HCT116 (cell line): ENCODE measurements at regions not wholly inside any gene's neighbourhood (a gene's known extent, or its start where the extent isn't known, plus 50 kb on each side); places are given as distances from the start of the nearest gene placed in this dataset.

Experiments
- ATAC-seq: fragments of 200-7000 bp; cut with Tn5 transposase; 2 replicates; pipeline ENCODE4 v1.9.1; 2020; ENCODE audit warnings: mild to moderate bottlenecking, moderate library complexity
- BruUV-seq: library from RNA; stranded (reverse); fragments of 400-500 nt; replicated peaks from 2 replicates; lab custom pipeline; 2021; lab: Mats Ljungman, UMichigan
- CTCF ChIA-PET: fragments of 300-600 bp; sonication (Branson Sonifier 250); formaldehyde crosslinking; loops from one replicate; lab custom pipeline; 2021; ENCODE audit warnings: antibody characterized with exemption; lab: Charles Lee
- POLR2A ChIA-PET: fragments of 300-600, 350-600 bp; sonication (Branson Sonifier 250); formaldehyde crosslinking; loops from one replicate; lab custom pipeline; 2021; ENCODE audit warnings: antibody characterized with exemption; lab: Charles Lee
- RAD21 ChIA-PET, 2 experiments: fragments of 300-600 bp; sonication (Branson Sonifier 250); formaldehyde crosslinking; loops; one replicate each; lab custom pipeline; 2023; ENCODE audit warnings: low total read pairs in 2 of 2; ENCODE audit not compliant: uncharacterized antibody in 2 of 2, unreplicated experiment in 2 of 2, low non-redundant PET in 1 of 2; lab: Charles Lee
- DNase-seq: peaks from one replicate; pipeline ENCODE4 v3.0.0-alpha.2; 2010; ENCODE audit warnings: low read depth, low spot score
- H2AFZ ChIP-seq: fragments of 200-600 bp; shearing (Covaris generic), sonication (generic); 2 replicates; pipeline ENCODE4 v1.6.1; 2017; ENCODE audit warnings: low read depth, mixed run types, mixed read lengths, antibody characterized with exemption, low read length; ENCODE audit not compliant: poor library complexity, severe bottlenecking
- H3K27ac ChIP-seq: 2 replicates; pipeline ENCODE4 v1.5.1; 2012; ENCODE audit warnings: low read depth, low read length
- H3K27me3 ChIP-seq: fragments of 200-600 bp; sonication (generic); 2 replicates; pipeline ENCODE4 v1.6.1; 2016; ENCODE audit warnings: mixed run types, low read length, mixed read lengths; ENCODE audit not compliant: insufficient read depth
- H3K36me3 ChIP-seq, 2 experiments: fragments of 200-500 bp in 1 of 2; fragments of 200-600 bp in 1 of 2; sonication (Bioruptor generic) in 1 of 2; sonication (generic) in 1 of 2; 2 replicates each; pipeline versions ENCODE4 v1.5.1 to v1.6.1; 2014 to 2016; ENCODE audit warnings: low read length in 2 of 2, inconsistent platforms in 1 of 2, mixed read lengths in 1 of 2, mixed run types in 1 of 2; ENCODE audit not compliant: insufficient read depth in 2 of 2, control insufficient read depth in 1 of 2
- H3K4me1 ChIP-seq, 2 experiments: fragments of 200-600 bp in 1 of 2; sonication (generic) in 1 of 2; 2 replicates each; pipeline versions ENCODE4 v1.5.1 to v1.6.1; 2012 to 2017; ENCODE audit warnings: low read length in 2 of 2, inconsistent platforms in 1 of 2, mild to moderate bottlenecking in 1 of 2, mixed read lengths in 1 of 2, mixed run types in 1 of 2, moderate library complexity in 1 of 2; ENCODE audit not compliant: insufficient read depth in 2 of 2, control insufficient read depth in 1 of 2
- H3K4me2 ChIP-seq: fragments of 200-600 bp; sonication (generic); 2 replicates; pipeline ENCODE4 v1.6.1; 2017; ENCODE audit warnings: mixed run types, low read length, mixed read lengths
- H3K4me3 ChIP-seq, 2 experiments: fragments of 200-600 bp in 1 of 2; sonication (generic) in 1 of 2; replicated peaks in 1 of 2; 2 replicates each; pipeline ENCODE4 v1.5.1; 2011 to 2016; ENCODE audit warnings: low read length in 2 of 2, control low read depth in 1 of 2, low read depth in 1 of 2, mild to moderate bottlenecking in 1 of 2, mixed read lengths in 1 of 2, mixed run types in 1 of 2
- H3K79me2 ChIP-seq: fragments of 200-600 bp; sonication (generic); 2 replicates; pipeline ENCODE4 v1.6.1; 2017; ENCODE audit warnings: mild to moderate bottlenecking, mixed run types, low read length, moderate library complexity, mixed read lengths; ENCODE audit not compliant: insufficient read depth
- H3K9ac ChIP-seq: fragments of 200-600 bp; sonication (generic); 2 replicates; pipeline ENCODE4 v1.6.1; 2016; ENCODE audit warnings: low read length, mixed read lengths
- H3K9me2 ChIP-seq: fragments of 200-600 bp; sonication (generic), shearing (Covaris generic); 2 replicates; pipeline ENCODE4 v1.6.1; 2017; ENCODE audit warnings: mixed run types, mild to moderate bottlenecking, moderate library complexity; ENCODE audit not compliant: insufficient read depth
- H3K9me3 ChIP-seq, 2 experiments: fragments of 200-500 bp in 1 of 2; fragments of 200-600 bp in 1 of 2; sonication (Bioruptor generic) in 1 of 2; sonication (generic) in 1 of 2; 2 replicates each; pipeline ENCODE4 v1.6.1; 2014 to 2017; ENCODE audit warnings: low read length in 2 of 2, mixed read lengths in 2 of 2, inconsistent platforms in 1 of 2, low read depth in 1 of 2, mild to moderate bottlenecking in 1 of 2, mixed run types in 1 of 2, moderate library complexity in 1 of 2; ENCODE audit not compliant: control insufficient read depth in 1 of 2, insufficient read depth in 1 of 2
- H4K20me1 ChIP-seq: fragments of 200-600 bp; sonication (generic), shearing (Covaris generic); 2 replicates; pipeline ENCODE4 v1.6.1; 2017; ENCODE audit warnings: mixed run types, mild to moderate bottlenecking, moderate library complexity; ENCODE audit not compliant: insufficient read depth
- ATF3 ChIP-seq: IDR thresholded peaks from 2 replicates; pipeline ENCODE4 v1.6.1; 2012
- CBX3 ChIP-seq: IDR thresholded peaks from 2 replicates; pipeline ENCODE4 v1.6.1; 2012; ENCODE audit warnings: low read depth
- EGR1 ChIP-seq: IDR thresholded peaks from 2 replicates; pipeline ENCODE4 v1.6.1; 2012; ENCODE audit warnings: low read depth
- ELF1 ChIP-seq: IDR thresholded peaks from 2 replicates; pipeline ENCODE4 v1.6.1; 2012; ENCODE audit warnings: low read depth, borderline replicate concordance
- EZH2phosphoT487 ChIP-seq: fragments of 200-600 bp; IDR thresholded peaks from 2 replicates; pipeline ENCODE4 v1.6.1; 2018; ENCODE audit warnings: antibody characterized with exemption, borderline replicate concordance
- FOSL1 ChIP-seq: IDR thresholded peaks from 2 replicates; pipeline ENCODE4 v1.6.1; 2012; ENCODE audit warnings: low read depth
- JUND ChIP-seq: IDR thresholded peaks from 2 replicates; pipeline ENCODE4 v1.6.1; 2012
- POLR2A ChIP-seq: IDR thresholded peaks from 2 replicates; pipeline ENCODE4 v1.7.0; 2011; ENCODE audit warnings: borderline replicate concordance; ENCODE audit not compliant: insufficient read depth, insufficient read length; ENCODE audit errors: extremely low read depth
- POLR2AphosphoS5 ChIP-seq: IDR thresholded peaks from 2 replicates; pipeline ENCODE4 v1.6.1; 2011; ENCODE audit warnings: mild to moderate bottlenecking, low read depth, low read length, moderate library complexity
- SIN3A ChIP-seq: IDR thresholded peaks from 2 replicates; pipeline ENCODE4 v1.6.1; 2012; ENCODE audit warnings: low read depth
- SP1 ChIP-seq: IDR thresholded peaks from 2 replicates; pipeline ENCODE4 v1.6.1; 2012; ENCODE audit warnings: low read depth
- TCF7L2 ChIP-seq: IDR thresholded peaks from 2 replicates; pipeline ENCODE4 v1.7.0; 2011; ENCODE audit warnings: borderline replicate concordance, inconsistent platforms; ENCODE audit not compliant: insufficient read depth, insufficient read length; ENCODE audit errors: extremely low read depth
- YY1 ChIP-seq: IDR thresholded peaks from 2 replicates; pipeline ENCODE4 v1.6.1; 2011; ENCODE audit warnings: low read length, low read depth, moderate library complexity, mild to moderate bottlenecking; ENCODE audit not compliant: insufficient replicate concordance; ENCODE audit errors: extremely low read depth
- ZFX ChIP-seq: fragments of 450-650 bp; IDR thresholded peaks from 2 replicates; pipeline ENCODE4 v1.6.1; 2017
- ZNF274 ChIP-seq: fragments of 200-500 bp; sonication (Bioruptor generic); IDR thresholded peaks from 2 replicates; pipeline ENCODE4 v1.6.1; 2014; ENCODE audit warnings: mild to moderate bottlenecking, low read depth, low read length, inconsistent platforms
- intact Hi-C: fragments of 100-400 bp; cut with micrococcal nuclease; formaldehyde crosslinking; loops from 2 replicates; pipeline ENCODE4 v1.10.0; 2022
- TF ChIP-seq, protein P1 (sequence below): IDR thresholded peaks from 2 replicates; pipeline ENCODE4 v1.6.1; 2012
- TF ChIP-seq, protein P2 (sequence below): IDR thresholded peaks from 2 replicates; pipeline ENCODE4 v1.6.1; 2012; ENCODE audit warnings: low read depth

DNA sequence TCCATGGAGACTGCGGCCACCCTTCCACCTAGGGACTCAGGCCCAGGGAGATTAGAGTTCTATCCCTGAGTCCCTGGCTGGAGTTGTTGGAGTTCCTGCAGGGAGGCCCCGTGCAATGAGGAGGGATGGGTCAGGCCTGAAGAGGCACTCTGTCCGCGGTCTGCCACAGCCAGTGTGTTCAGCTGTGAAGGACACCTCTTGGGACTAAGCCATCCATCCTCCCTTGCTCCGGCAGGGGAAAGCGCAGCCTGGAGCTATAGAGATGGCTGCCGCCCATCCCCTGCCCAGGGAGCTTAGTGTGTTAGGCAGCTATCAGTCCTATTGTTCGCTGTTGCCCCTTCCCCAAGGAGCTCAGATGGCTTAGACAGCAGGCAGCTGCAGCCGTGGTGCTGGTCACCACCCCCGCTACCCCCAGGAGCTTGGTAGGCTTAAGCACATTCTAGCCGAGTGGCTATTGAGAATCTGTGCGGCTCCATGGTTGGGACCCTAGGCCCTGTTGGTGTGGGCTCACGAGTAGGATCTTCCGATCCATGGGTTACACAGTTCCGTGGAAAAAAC, 141.3 kb downstream of the CYB561 start:
- ATAC-seq (no peak), DNase-seq (no peak)
- BruUV-seq, result no TSS peak
- H3K36me3 ChIP-seq, result no peaks in the 10 kb centered on the region
- H3K4me1 ChIP-seq, result no peaks in the 10 kb centered on the region
- no peaks in the 10 kb centered on the region for H3K9me2 ChIP-seq
- H3K4me3 ChIP-seq, result no peak overlapping the region
- H4K20me1 ChIP-seq, result no peaks in the 10 kb centered on the region
- no peak overlapping the region for H3K9ac ChIP-seq
- POLR2A ChIA-PET, result no interaction called here
- no peaks in the 10 kb centered on the region for H3K27me3 ChIP-seq
- H2AFZ ChIP-seq, result no peak overlapping the region
- H3K9me3 ChIP-seq, result no peaks in the 10 kb centered on the region
- RAD21 ChIA-PET, result no interaction called here
- H3K79me2 ChIP-seq, result no peaks in the 10 kb centered on the region
- intact Hi-C loops, result no loop called here
- CTCF ChIA-PET, result no interaction called here
- H3K27ac ChIP-seq, result no peak overlapping the region
- TF ChIP-seq SP1 (no peak), ELF1 (no peak), FOSL1 (no peak), EGR1 (no peak), SIN3A (no peak), YY1 (no peak), ZNF274 (no peak), EZH2phosphoT487 (no peak), CBX3 (no peak), POLR2AphosphoS5 (no peak), ZFX (no peak)
- TF ChIP-seq, protein P1, sequence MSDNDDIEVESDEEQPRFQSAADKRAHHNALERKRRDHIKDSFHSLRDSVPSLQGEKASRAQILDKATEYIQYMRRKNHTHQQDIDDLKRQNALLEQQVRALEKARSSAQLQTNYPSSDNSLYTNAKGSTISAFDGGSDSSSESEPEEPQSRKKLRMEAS, result no peak
- H3K4me2 ChIP-seq, result no peak overlapping the region

DNA sequence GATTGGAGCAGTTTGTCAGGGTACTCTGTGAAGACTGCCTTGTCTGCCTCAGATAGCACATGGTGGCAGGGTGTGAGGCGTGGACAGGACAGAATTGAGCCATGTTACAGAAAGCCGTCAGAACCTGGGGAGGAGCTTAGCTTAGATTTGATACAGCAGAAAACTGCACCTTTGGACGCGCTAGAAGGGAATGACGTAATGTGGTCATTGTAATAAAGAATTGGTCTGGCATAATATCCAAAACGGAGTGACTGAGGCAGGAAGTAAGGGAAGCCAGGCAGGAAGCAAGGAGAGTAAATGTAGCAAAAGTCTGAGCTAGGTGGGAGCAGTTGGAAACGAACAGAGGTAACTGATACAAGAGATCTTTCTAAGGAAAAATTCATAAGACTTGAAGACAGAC, 140.2 kb downstream of the CYB561 start:
- Histone ChIP-seq H3K9me2 (no peaks in the 10 kb centered on the region), H3K27me3 (no peaks in the 10 kb centered on the region), H3K79me2 (no peaks in the 10 kb centered on the region), H3K4me1 (no peaks in the 10 kb centered on the region), H3K9ac (no peak overlapping the region), H3K4me3 (no peak overlapping the region), H3K9me3 (no peaks in the 10 kb centered on the region), H3K27ac (no peak overlapping the region), H4K20me1 (no peaks in the 10 kb centered on the region), H3K36me3 (no peaks in the 10 kb centered on the region), H3K4me2 (no peak overlapping the region), H2AFZ (no peak overlapping the region)
- intact Hi-C loops, result no loop called here
- ChIA-PET CTCF (no interaction called here), POLR2A (no interaction called here), RAD21 (no interaction called here)
- no peak for ATAC-seq
- no TSS peak for BruUV-seq
- no peak for DNase-seq
- TF ChIP-seq ATF3 (no peak), TCF7L2 (no peak), ELF1 (no peak), EGR1 (no peak), JUND (no peak), CBX3 (no peak), POLR2A (no peak)
- TF ChIP-seq, protein P2, sequence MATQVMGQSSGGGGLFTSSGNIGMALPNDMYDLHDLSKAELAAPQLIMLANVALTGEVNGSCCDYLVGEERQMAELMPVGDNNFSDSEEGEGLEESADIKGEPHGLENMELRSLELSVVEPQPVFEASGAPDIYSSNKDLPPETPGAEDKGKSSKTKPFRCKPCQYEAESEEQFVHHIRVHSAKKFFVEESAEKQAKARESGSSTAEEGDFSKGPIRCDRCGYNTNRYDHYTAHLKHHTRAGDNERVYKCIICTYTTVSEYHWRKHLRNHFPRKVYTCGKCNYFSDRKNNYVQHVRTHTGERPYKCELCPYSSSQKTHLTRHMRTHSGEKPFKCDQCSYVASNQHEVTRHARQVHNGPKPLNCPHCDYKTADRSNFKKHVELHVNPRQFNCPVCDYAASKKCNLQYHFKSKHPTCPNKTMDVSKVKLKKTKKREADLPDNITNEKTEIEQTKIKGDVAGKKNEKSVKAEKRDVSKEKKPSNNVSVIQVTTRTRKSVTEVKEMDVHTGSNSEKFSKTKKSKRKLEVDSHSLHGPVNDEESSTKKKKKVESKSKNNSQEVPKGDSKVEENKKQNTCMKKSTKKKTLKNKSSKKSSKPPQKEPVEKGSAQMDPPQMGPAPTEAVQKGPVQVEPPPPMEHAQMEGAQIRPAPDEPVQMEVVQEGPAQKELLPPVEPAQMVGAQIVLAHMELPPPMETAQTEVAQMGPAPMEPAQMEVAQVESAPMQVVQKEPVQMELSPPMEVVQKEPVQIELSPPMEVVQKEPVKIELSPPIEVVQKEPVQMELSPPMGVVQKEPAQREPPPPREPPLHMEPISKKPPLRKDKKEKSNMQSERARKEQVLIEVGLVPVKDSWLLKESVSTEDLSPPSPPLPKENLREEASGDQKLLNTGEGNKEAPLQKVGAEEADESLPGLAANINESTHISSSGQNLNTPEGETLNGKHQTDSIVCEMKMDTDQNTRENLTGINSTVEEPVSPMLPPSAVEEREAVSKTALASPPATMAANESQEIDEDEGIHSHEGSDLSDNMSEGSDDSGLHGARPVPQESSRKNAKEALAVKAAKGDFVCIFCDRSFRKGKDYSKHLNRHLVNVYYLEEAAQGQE, result no peak
